Retinal pigment epithelial cell (primary cell): ENCODE measurements at regions not wholly inside any gene's neighbourhood (a gene's known extent, or its start where the extent isn't known, plus 50 kb on each side); places are given as distances from the start of the nearest gene placed in this dataset.

ENCODE experiments used
- DNase-seq: peaks from one replicate; pipeline ENCODE4 v3.0.0-alpha.2; 2010; ENCODE audit warnings: low read depth
- H3K4me3 ChIP-seq: 2 replicates; pipeline ENCODE4 v1.5.1; 2011; ENCODE audit warnings: mild to moderate bottlenecking, low read length, control low read depth, moderate library complexity
- CTCF ChIP-seq: conservative IDR thresholded peaks from 2 replicates; pipeline ENCODE4 v1.5.1; 2011; ENCODE audit warnings: low read depth, low read length, control low read depth, inconsistent platforms

- H3K4me3 ChIP-seq = no peak overlapping the region
- TF ChIP-seq CTCF = no peak
- DNase-seq = no peak
Measured at GRCh38 chr21:38668541-38668940, 137.2 kb upstream of the ETS2 start.

- DNase-seq = no peak
- peak; percentile 76 for TF ChIP-seq CTCF
- no peak overlapping the region for H3K4me3 ChIP-seq
Measured at GRCh38 chr21:38669186-38669585, 136.5 kb upstream of the ETS2 start.

- TF ChIP-seq CTCF = no peak
- H3K4me3 ChIP-seq = no peak overlapping the region
- DNase-seq = no peak
Measured at GRCh38 chr21:38670861-38671260, 134.9 kb upstream of the ETS2 start.

- no peak for DNase-seq
- TF ChIP-seq CTCF = no peak
Measured at GRCh38 chr21:38671773-38672172, 134.0 kb upstream of the ETS2 start.

GRCh38 chr21:38675182-38675824 lies 130.4 kb upstream of the ETS2 start:
- no peak for DNase-seq
- H3K4me3 ChIP-seq = no peak overlapping the region
- TF ChIP-seq CTCF = no peak

More at GRCh38 chr21:38671773-38672172, 134.0 kb upstream of the ETS2 start:
- no peak overlapping the region for H3K4me3 ChIP-seq

GRCh38 chr21:38678827-38679226 lies 126.9 kb upstream of the ETS2 start:
- no peak for TF ChIP-seq CTCF
- no peak overlapping the region for H3K4me3 ChIP-seq
- no peak for DNase-seq

GRCh38 chr21:38679534-38679933 lies 126.2 kb upstream of the ETS2 start:
- DNase-seq = no peak
- no peak overlapping the region for H3K4me3 ChIP-seq
- no peak for TF ChIP-seq CTCF
